ENCODE measurements at regions not wholly inside any gene's neighbourhood (a gene's known extent, or its start where the extent isn't known, plus 50 kb on each side); places are given as distances from the start of the nearest gene placed in this dataset.

DNA sequence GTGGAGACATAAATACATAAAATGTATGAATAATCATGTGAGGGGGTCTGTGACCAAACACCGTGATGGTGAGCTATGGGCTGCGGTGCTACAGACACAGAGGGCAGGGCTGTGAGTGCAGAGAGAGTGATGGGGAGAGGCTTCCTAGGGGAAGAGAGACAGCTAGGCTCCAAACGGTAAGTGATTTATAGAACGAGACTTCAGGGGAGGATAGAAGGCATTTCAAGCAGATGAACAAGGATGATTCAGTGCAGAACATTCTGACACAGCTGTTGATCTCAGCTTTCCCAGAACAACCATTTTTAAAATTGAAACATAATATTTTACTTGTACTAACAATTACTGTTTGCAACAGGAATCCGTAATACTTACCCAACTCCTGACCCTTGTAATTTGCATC lies 100.7 kb downstream of the GAS1 start:
- Histone ChIP-seq H3K36me3 (no peaks in the 10 kb centered on the region), H3K4me1 (replicated peaks) (no peaks in the 10 kb centered on the region), H3K27ac (no peak overlapping the region), H3K27me3 (replicated peaks) (no peaks in the 10 kb centered on the region), H3K9me3 (replicated peaks) (no peaks in the 10 kb centered on the region), H3K4me3 (no peak overlapping the region)
- no peak for DNase-seq (ENCODE audit: low read depth in 1 of 2, low spot score in 2 of 2)

DNA sequence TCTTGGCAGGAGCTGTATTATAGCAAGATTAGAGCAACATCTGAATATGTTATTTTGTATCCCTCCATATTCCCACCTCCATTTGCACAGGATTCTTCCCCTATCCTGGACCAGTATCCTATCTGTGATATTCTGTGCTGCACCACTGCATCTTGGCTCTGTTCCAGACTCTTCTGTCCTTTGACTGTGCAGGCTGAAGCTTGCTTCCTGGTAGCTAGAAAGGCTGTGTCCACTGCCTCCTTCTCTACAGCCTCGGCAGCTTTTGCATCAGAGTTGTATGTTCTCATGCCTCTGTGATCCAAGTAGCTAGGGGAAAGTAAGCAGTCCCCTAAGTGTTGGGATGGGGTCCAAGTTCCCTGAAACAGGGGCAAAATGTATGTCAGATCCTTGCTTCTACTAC lies 104.1 kb downstream of the GAS1 start:
- H3K27ac ChIP-seq, result no peak overlapping the region
- DNase-seq (ENCODE audit: low read depth in 1 of 2, low spot score in 2 of 2), result no peak
- H3K36me3 ChIP-seq, result no peaks in the 10 kb centered on the region
- H3K4me1 ChIP-seq (replicated peaks), result no peaks in the 10 kb centered on the region
- H3K27me3 ChIP-seq (replicated peaks), result no peaks in the 10 kb centered on the region
- H3K4me3 ChIP-seq, result no peak overlapping the region
- no peaks in the 10 kb centered on the region for H3K9me3 ChIP-seq (replicated peaks)

GRCh38 chr9:86842573-86842972 lies 104.7 kb downstream of the GAS1 start:
- Histone ChIP-seq H3K9me3 (replicated peaks) (no peaks in the 10 kb centered on the region), H3K27me3 (replicated peaks) (no peaks in the 10 kb centered on the region), H3K4me3 (no peak overlapping the region), H3K27ac (no peak overlapping the region), H3K4me1 (replicated peaks) (no peaks in the 10 kb centered on the region), H3K36me3 (no peaks in the 10 kb centered on the region)
- no peak for DNase-seq (ENCODE audit: low read depth in 1 of 2, low spot score in 2 of 2)

DNA sequence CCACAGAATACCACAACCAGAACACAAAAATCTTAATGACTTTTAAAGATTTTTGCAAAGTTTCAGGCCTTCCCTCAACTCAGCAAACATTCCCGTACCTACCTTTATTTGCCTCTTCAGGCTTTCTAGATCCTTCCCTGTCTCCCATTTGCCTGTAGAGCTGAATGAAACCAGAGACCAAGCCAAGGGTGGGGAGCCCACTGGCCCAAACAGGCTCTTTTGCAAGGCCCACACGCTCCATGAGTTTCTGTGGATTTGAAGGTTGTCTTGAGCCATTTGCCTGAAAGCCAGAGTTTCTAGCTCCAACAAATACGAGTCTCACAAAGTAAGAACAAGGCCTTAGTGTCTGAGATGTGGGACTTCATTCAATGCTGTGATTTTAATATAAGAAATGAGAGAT lies 107.8 kb downstream of the GAS1 start:
- no peak overlapping the region for H3K4me3 ChIP-seq
- no peaks in the 10 kb centered on the region for H3K4me1 ChIP-seq (replicated peaks)
- H3K27ac ChIP-seq, result no peak overlapping the region
- H3K27me3 ChIP-seq (replicated peaks), result no peaks in the 10 kb centered on the region
- no peak for DNase-seq (ENCODE audit: low read depth in 1 of 2, low spot score in 2 of 2)
- H3K9me3 ChIP-seq (replicated peaks), result no peaks in the 10 kb centered on the region
- no peaks in the 10 kb centered on the region for H3K36me3 ChIP-seq

DNA sequence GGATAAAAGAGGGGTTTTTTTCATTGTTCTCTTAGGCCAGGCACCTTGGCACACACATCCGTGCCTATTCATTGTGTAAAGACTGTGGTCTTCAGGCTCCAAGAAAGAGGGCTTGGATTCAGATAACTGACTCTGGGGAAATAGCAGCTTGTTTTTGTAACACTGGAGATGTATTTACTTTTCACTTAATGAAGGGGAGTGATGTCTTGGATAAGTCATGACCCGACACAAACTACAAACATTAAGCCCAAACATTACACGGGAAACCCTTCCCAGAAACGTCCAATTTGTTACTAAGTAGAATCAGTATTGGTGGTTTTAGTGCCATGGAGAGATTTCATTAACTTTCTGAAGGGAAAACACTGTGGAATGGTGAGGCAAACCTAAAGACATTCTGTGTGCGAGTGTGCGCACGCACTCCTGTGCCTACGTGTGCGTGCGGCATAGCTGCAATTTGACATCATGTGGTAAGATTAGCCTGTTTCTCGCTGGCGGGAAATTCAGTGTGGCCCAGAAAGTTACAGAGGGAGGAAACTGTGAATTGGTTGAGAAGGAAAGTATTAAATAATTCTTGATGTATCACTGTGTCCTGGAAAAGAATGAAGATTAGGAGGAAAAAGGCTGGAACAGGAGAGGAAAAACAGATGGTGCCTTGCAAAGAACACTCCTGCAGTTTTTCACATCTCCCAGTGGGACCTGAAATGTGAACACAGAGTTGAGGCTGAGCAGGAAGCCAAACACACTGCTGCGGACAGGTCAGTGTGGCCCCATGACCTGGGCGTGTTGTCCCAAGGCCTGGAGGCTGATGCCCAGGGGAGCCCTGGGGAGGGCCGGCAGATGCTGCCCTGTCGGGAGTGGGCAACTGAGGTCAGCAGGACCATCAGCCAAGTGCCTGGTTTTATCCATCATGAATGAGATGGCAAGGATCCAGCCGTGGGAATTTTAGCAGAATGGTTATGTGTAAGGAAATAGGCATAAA lies 108.5 kb downstream of the GAS1 start:
- H3K36me3 ChIP-seq, result no peaks in the 10 kb centered on the region
- H3K27me3 ChIP-seq (replicated peaks), result no peaks in the 10 kb centered on the region
- H3K27ac ChIP-seq, result no peak overlapping the region
- no peak for DNase-seq (ENCODE audit: low read depth in 1 of 2, low spot score in 2 of 2)
- H3K4me1 ChIP-seq (replicated peaks), result no peaks in the 10 kb centered on the region
- H3K9me3 ChIP-seq (replicated peaks), result no peaks in the 10 kb centered on the region
- H3K4me3 ChIP-seq, result no peak overlapping the region

- no peaks in the 10 kb centered on the region for H3K4me1 ChIP-seq (replicated peaks)
- no peak overlapping the region for H3K4me3 ChIP-seq
- H3K9me3 ChIP-seq (replicated peaks), result no peaks in the 10 kb centered on the region
- no peaks in the 10 kb centered on the region for H3K36me3 ChIP-seq
- no peak for DNase-seq (ENCODE audit: low read depth in 1 of 2, low spot score in 2 of 2)
- H3K27ac ChIP-seq, result no peak overlapping the region
- H3K27me3 ChIP-seq (replicated peaks), result no peaks in the 10 kb centered on the region
Observed at GRCh38 chr9:86837345-86837744, 110.0 kb downstream of the GAS1 start.

GRCh38 chr9:86836797-86837196 lies 110.5 kb downstream of the GAS1 start:
- Histone ChIP-seq H3K9me3 (replicated peaks) (no peaks in the 10 kb centered on the region), H3K36me3 (no peaks in the 10 kb centered on the region), H3K4me3 (no peak overlapping the region), H3K27me3 (replicated peaks) (no peaks in the 10 kb centered on the region), H3K27ac (no peak overlapping the region), H3K4me1 (replicated peaks) (no peaks in the 10 kb centered on the region)
- DNase-seq (ENCODE audit: low read depth in 1 of 2, low spot score in 2 of 2), result no peak

DNA sequence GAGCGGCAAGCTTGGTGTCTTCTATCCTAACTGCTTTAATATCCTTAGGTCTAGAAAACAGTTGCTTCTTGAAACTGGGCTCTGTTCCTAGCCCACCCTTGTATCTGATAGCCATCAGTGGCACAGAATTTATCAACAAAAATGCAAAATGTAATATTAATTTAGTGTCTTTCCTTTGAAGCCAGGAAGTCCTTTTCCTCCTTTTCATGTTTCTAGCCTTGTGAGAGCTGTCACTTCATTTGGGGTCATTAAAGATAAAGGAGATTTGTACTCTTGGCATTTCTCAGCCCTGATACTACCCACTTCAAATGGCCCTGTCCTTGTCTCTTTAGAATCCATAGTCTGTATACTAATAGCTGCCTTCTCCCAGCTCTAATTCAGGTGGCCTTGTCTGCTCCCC lies 111.0 kb downstream of the GAS1 start:
- no peaks in the 10 kb centered on the region for H3K4me1 ChIP-seq (replicated peaks)
- no peak for DNase-seq (ENCODE audit: low read depth in 1 of 2, low spot score in 2 of 2)

GRCh38 chr9:86830356-86830755 lies 117.0 kb downstream of the GAS1 start:
- no peaks in the 10 kb centered on the region for H3K36me3 ChIP-seq
- H3K27me3 ChIP-seq (replicated peaks), result no peaks in the 10 kb centered on the region
- no peak for DNase-seq (ENCODE audit: low read depth in 1 of 2, low spot score in 2 of 2)
- H3K27ac ChIP-seq, result no peak overlapping the region
- H3K4me1 ChIP-seq (replicated peaks), result no peaks in the 10 kb centered on the region
- H3K4me3 ChIP-seq, result no peak overlapping the region
- no peaks in the 10 kb centered on the region for H3K9me3 ChIP-seq (replicated peaks)

More for the DNA sequence above, 111.0 kb downstream of the GAS1 start:
- H3K27me3 ChIP-seq (replicated peaks), result no peaks in the 10 kb centered on the region
- H3K4me3 ChIP-seq, result no peak overlapping the region
- no peaks in the 10 kb centered on the region for H3K9me3 ChIP-seq (replicated peaks)
- H3K27ac ChIP-seq, result no peak overlapping the region
- H3K36me3 ChIP-seq, result no peaks in the 10 kb centered on the region

- H3K36me3 ChIP-seq, result no peaks in the 10 kb centered on the region
- no peak overlapping the region for H3K27ac ChIP-seq
- no peaks in the 10 kb centered on the region for H3K27me3 ChIP-seq (replicated peaks)
- no peak for DNase-seq (ENCODE audit: low read depth in 1 of 2, low spot score in 2 of 2)
- no peak overlapping the region for H3K4me3 ChIP-seq
- no peaks in the 10 kb centered on the region for H3K9me3 ChIP-seq (replicated peaks)
- H3K4me1 ChIP-seq (replicated peaks), result no peaks in the 10 kb centered on the region
Observed at GRCh38 chr9:86829496-86830046, 117.7 kb downstream of the GAS1 start.

- H3K4me1 ChIP-seq (replicated peaks), result no peaks in the 10 kb centered on the region
- DNase-seq (ENCODE audit: low read depth in 1 of 2, low spot score in 2 of 2), result no peak
- no peaks in the 10 kb centered on the region for H3K27me3 ChIP-seq (replicated peaks)
- H3K36me3 ChIP-seq, result no peaks in the 10 kb centered on the region
- no peaks in the 10 kb centered on the region for H3K9me3 ChIP-seq (replicated peaks)
- H3K4me3 ChIP-seq, result no peak overlapping the region
- no peak overlapping the region for H3K27ac ChIP-seq
Observed at GRCh38 chr9:86828631-86829030, 118.7 kb downstream of the GAS1 start.

DNA sequence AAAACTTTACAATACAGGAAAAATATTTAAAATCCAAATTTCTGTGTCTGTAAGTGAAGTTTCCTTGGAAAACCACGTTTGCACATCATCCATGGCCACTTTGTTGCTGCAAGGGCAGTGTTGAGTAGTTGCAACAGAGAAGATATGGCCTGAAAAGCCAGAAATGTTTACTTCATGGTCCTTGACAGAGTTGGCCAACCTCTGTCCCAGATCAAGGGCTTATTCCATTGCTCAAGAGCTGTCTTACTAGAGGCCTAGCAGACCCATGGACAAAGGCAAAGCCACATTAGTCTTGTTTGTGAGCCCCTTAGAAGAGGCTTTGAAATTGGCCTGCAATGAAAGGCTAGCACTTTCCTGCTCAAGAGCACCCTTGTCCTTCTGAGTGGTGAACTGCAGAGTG lies 119.4 kb downstream of the GAS1 start:
- 0 out of 2 replicates have a peak, but pooled peaks cover 2% of the 10 kb centered on the region for H3K9me3 ChIP-seq (replicated peaks)
- DNase-seq (ENCODE audit: low read depth in 1 of 2, low spot score in 2 of 2), result no peak

GRCh38 chr9:86825299-86825698 lies 122.0 kb downstream of the GAS1 start:
- H3K4me3 ChIP-seq, result no peak overlapping the region
- H3K4me1 ChIP-seq (replicated peaks), result no peaks in the 10 kb centered on the region
- H3K9me3 ChIP-seq (replicated peaks), result 0 out of 2 replicates have a peak, but pooled peaks cover 2% of the 10 kb centered on the region
- no peaks in the 10 kb centered on the region for H3K27me3 ChIP-seq (replicated peaks)
- H3K36me3 ChIP-seq, result no peaks in the 10 kb centered on the region
- no peak overlapping the region for H3K27ac ChIP-seq
- DNase-seq (ENCODE audit: low read depth in 1 of 2, low spot score in 2 of 2), result no peak

More for the DNA sequence above, 119.4 kb downstream of the GAS1 start:
- Histone ChIP-seq H3K27ac (no peak overlapping the region), H3K27me3 (replicated peaks) (no peaks in the 10 kb centered on the region), H3K4me3 (no peak overlapping the region), H3K4me1 (replicated peaks) (no peaks in the 10 kb centered on the region), H3K36me3 (no peaks in the 10 kb centered on the region)

GRCh38 chr9:86822006-86822801 lies 125.1 kb downstream of the GAS1 start:
- Histone ChIP-seq H3K36me3 (no peaks in the 10 kb centered on the region), H3K27ac (no peak overlapping the region), H3K4me1 (replicated peaks) (no peaks in the 10 kb centered on the region), H3K9me3 (replicated peaks) (0 out of 2 replicates have a peak, but pooled peaks cover 2% of the 10 kb centered on the region), H3K27me3 (replicated peaks) (no peaks in the 10 kb centered on the region), H3K4me3 (no peak overlapping the region)
- DNase-seq (ENCODE audit: low read depth in 1 of 2, low spot score in 2 of 2), result no peak
